ENCODE measurements at regions not wholly inside any gene's neighbourhood (a gene's known extent, or its start where the extent isn't known, plus 50 kb on each side); places are given as distances from the start of the nearest gene placed in this dataset.

- CTCF ChIA-PET = no interaction called here
- Histone ChIP-seq H3K4me3 (ENCODE audit: low read depth, low read length) (no peak overlapping the region), H3K9me3 (ENCODE audit: control insufficient read depth, insufficient read depth, low read depth, low read length) (no peaks in the 10 kb centered on the region), H3K27ac (ENCODE audit: extremely low read depth, low read depth, low read length) (no peak overlapping the region), H3K36me3 (ENCODE audit: control insufficient read depth in 2 of 2, insufficient read depth in 1 of 2, low read length in 2 of 2) (no peaks in the 10 kb centered on the region), H3K4me1 (ENCODE audit: control insufficient read depth, insufficient read depth, low read length) (no peaks in the 10 kb centered on the region)
- POLR2A ChIA-PET = no interaction called here
- TF ChIP-seq ZNF629 (tag by site-specific recombination; IDR thresholded peaks at IDR 0.05) = no peak
- TF ChIP-seq ZSCAN5A (tag by site-specific recombination; IDR thresholded peaks at IDR 0.05) = no peak
- TF ChIP-seq, protein P1, sequence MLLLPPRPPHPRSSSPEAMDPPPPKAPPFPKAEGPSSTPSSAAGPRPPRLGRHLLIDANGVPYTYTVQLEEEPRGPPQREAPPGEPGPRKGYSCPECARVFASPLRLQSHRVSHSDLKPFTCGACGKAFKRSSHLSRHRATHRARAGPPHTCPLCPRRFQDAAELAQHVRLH (tag by site-specific recombination; IDR thresholded peaks at IDR 0.05) = no peak
- TF ChIP-seq ZNF777 (tag by site-specific recombination; IDR thresholded peaks at IDR 0.05; ENCODE audit: borderline replicate concordance) = no peak
- no peak for TF ChIP-seq ZBTB48 (tag by site-specific recombination; IDR thresholded peaks at IDR 0.05)
- no peak for TF ChIP-seq ZNF341 (tag by site-specific recombination; IDR thresholded peaks at IDR 0.05; ENCODE audit: low read depth)
- no peak for TF ChIP-seq ZNF174 (tag by site-specific recombination; IDR thresholded peaks at IDR 0.05)
- TF ChIP-seq, protein P2, sequence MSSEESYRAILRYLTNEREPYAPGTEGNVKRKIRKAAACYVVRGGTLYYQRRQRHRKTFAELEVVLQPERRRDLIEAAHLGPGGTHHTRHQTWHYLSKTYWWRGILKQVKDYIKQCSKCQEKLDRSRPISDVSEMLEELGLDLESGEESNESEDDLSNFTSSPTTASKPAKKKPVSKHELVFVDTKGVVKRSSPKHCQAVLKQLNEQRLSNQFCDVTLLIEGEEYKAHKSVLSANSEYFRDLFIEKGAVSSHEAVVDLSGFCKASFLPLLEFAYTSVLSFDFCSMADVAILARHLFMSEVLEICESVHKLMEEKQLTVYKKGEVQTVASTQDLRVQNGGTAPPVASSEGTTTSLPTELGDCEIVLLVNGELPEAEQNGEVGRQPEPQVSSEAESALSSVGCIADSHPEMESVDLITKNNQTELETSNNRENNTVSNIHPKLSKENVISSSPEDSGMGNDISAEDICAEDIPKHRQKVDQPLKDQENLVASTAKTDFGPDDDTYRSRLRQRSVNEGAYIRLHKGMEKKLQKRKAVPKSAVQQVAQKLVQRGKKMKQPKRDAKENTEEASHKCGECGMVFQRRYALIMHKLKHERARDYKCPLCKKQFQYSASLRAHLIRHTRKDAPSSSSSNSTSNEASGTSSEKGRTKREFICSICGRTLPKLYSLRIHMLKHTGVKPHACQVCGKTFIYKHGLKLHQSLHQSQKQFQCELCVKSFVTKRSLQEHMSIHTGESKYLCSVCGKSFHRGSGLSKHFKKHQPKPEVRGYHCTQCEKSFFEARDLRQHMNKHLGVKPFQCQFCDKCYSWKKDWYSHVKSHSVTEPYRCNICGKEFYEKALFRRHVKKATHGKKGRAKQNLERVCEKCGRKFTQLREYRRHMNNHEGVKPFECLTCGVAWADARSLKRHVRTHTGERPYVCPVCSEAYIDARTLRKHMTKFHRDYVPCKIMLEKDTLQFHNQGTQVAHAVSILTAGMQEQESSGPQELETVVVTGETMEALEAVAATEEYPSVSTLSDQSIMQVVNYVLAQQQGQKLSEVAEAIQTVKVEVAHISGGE (tag by site-specific recombination; conservative IDR thresholded peaks at IDR 0.05; ENCODE audit: low read depth) = no peak
- no peak for TF ChIP-seq ZNF560 (tag by site-specific recombination; IDR thresholded peaks at IDR 0.05; ENCODE audit: borderline replicate concordance)
- TF ChIP-seq PRDM1 (tag by site-specific recombination; IDR thresholded peaks at IDR 0.05) = no peak
- TF ChIP-seq ZNF2 (tag by site-specific recombination; IDR thresholded peaks at IDR 0.05) = no peak
- no peak for TF ChIP-seq ZSCAN4 (tag by site-specific recombination; IDR thresholded peaks at IDR 0.05)
- no peak for TF ChIP-seq ZNF324 (tag by site-specific recombination; IDR thresholded peaks at IDR 0.05)
- no peak for TF ChIP-seq ZNF792 (tag by site-specific recombination; IDR thresholded peaks at IDR 0.05)
- no peak for TF ChIP-seq BCL6B (tag by site-specific recombination; IDR thresholded peaks at IDR 0.05)
Observed at GRCh38 chr5:13115476-13115875, 829.0 kb downstream of the DNAH5 start.

DNA sequence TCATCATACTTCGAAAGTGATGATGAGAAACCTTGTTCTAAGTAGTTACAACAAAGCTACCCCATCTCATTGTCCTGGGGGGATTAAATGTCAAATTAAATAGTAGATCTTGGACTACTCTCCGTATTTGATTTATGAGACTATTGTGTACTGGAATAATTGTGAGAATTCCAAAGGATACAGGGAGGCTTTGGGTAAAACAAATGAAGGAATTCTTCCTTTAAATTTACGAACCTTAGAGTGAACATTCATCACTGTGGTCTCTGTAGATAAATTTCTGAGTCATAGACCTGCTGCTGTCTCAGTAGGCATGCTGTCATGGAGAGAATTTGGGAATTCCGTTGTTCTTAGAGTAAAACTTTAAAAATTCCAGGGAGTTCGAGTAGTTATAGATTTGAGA lies 836.2 kb downstream of the DNAH5 start:
- H3K4me1 ChIP-seq (ENCODE audit: control insufficient read depth, insufficient read depth, low read length) = no peaks in the 10 kb centered on the region
- ChIA-PET CTCF (no interaction called here), POLR2A (no interaction called here)
- no peak overlapping the region for H3K4me3 ChIP-seq (ENCODE audit: low read depth, low read length)
- no peaks in the 10 kb centered on the region for H3K9me3 ChIP-seq (ENCODE audit: control insufficient read depth, insufficient read depth, low read depth, low read length)
- no peaks in the 10 kb centered on the region for H3K36me3 ChIP-seq (ENCODE audit: control insufficient read depth in 2 of 2, insufficient read depth in 1 of 2, low read length in 2 of 2)
- no peak for TF ChIP-seq ZNF121 (tag by site-specific recombination; IDR thresholded peaks at IDR 0.05)
- no peak for TF ChIP-seq BCL11A (tag by site-specific recombination; IDR thresholded peaks at IDR 0.05; ENCODE audit: low read depth)
- TF ChIP-seq ZBTB10 (tag by site-specific recombination; IDR thresholded peaks at IDR 0.05) = no peak
- no peak overlapping the region for H3K27ac ChIP-seq (ENCODE audit: extremely low read depth, low read depth, low read length)
